ENCODE measurements at regions not wholly inside any gene's neighbourhood (a gene's known extent, or its start where the extent isn't known, plus 50 kb on each side); places are given as distances from the start of the nearest gene placed in this dataset.

- no peaks in the 10 kb centered on the region for H3K27me3 ChIP-seq (ENCODE audit: low read depth)
- no peak for TF ChIP-seq CTCF (IDR thresholded peaks at IDR 0.05; ENCODE audit: borderline replicate concordance)
- H3K4me1 ChIP-seq = no peaks in the 10 kb centered on the region
- H3K9me3 ChIP-seq (replicated peaks) = no peaks in the 10 kb centered on the region
- intact Hi-C loops (cut with micrococcal nuclease) = no loop called here
- H3K4me3 ChIP-seq = no peak overlapping the region
- no peaks in the 10 kb centered on the region for H3K36me3 ChIP-seq
- DNase-seq = no peak
- no peak overlapping the region for H3K27ac ChIP-seq (replicated peaks)
Measured at GRCh38 chr14:80108430-80108829, 102.9 kb downstream of the DIO2 start.

- Histone ChIP-seq H3K27ac (replicated peaks) (no peak overlapping the region), H3K36me3 (no peaks in the 10 kb centered on the region), H3K9me3 (replicated peaks) (no peaks in the 10 kb centered on the region), H3K4me3 (no peak overlapping the region), H3K4me1 (no peaks in the 10 kb centered on the region), H3K27me3 (ENCODE audit: low read depth) (no peaks in the 10 kb centered on the region)
- intact Hi-C loops (cut with micrococcal nuclease) = no loop called here
- DNase-seq = no peak
- no peak for TF ChIP-seq CTCF (IDR thresholded peaks at IDR 0.05; ENCODE audit: borderline replicate concordance)
Measured at GRCh38 chr14:80105488-80105994, 105.8 kb downstream of the DIO2 start.

GRCh38 chr14:80101835-80102234, 109.5 kb downstream of the DIO2 start:
- TF ChIP-seq CTCF (IDR thresholded peaks at IDR 0.05; ENCODE audit: borderline replicate concordance) = no peak
- Histone ChIP-seq H3K9me3 (replicated peaks) (no peaks in the 10 kb centered on the region), H3K4me1 (no peaks in the 10 kb centered on the region), H3K27me3 (ENCODE audit: low read depth) (no peaks in the 10 kb centered on the region), H3K27ac (replicated peaks) (no peak overlapping the region), H3K4me3 (no peak overlapping the region), H3K36me3 (no peaks in the 10 kb centered on the region)
- DNase-seq = no peak
- intact Hi-C loops (cut with micrococcal nuclease) = no loop called here

GRCh38 chr14:80100681-80101080, 110.6 kb downstream of the DIO2 start:
- Histone ChIP-seq H3K36me3 (no peaks in the 10 kb centered on the region), H3K27me3 (ENCODE audit: low read depth) (no peaks in the 10 kb centered on the region), H3K27ac (replicated peaks) (no peak overlapping the region), H3K4me3 (no peak overlapping the region), H3K4me1 (no peaks in the 10 kb centered on the region), H3K9me3 (replicated peaks) (peaks cover 7% of the 10 kb centered on the region)
- no peak for DNase-seq
- no peak for TF ChIP-seq CTCF (IDR thresholded peaks at IDR 0.05; ENCODE audit: borderline replicate concordance)
- intact Hi-C loops (cut with micrococcal nuclease) = no loop called here

- no peaks in the 10 kb centered on the region for H3K27me3 ChIP-seq (ENCODE audit: low read depth)
- intact Hi-C loops (cut with micrococcal nuclease) = no loop called here
- H3K36me3 ChIP-seq = no peaks in the 10 kb centered on the region
- H3K4me1 ChIP-seq = no peaks in the 10 kb centered on the region
- H3K27ac ChIP-seq (replicated peaks) = no peak overlapping the region
- peaks cover 13% of the 10 kb centered on the region for H3K9me3 ChIP-seq (replicated peaks)
- TF ChIP-seq CTCF (IDR thresholded peaks at IDR 0.05; ENCODE audit: borderline replicate concordance) = no peak
- DNase-seq = no peak
- H3K4me3 ChIP-seq = no peak overlapping the region
Measured at GRCh38 chr14:80095623-80096022, 115.7 kb downstream of the DIO2 start.

- no peak overlapping the region for H3K4me3 ChIP-seq
- intact Hi-C loops (cut with micrococcal nuclease) = no loop called here
- H3K36me3 ChIP-seq = no peaks in the 10 kb centered on the region
- no peaks in the 10 kb centered on the region for H3K27me3 ChIP-seq (ENCODE audit: low read depth)
- no peak for TF ChIP-seq CTCF (IDR thresholded peaks at IDR 0.05; ENCODE audit: borderline replicate concordance)
- no peaks in the 10 kb centered on the region for H3K4me1 ChIP-seq
- no peak for DNase-seq
- H3K27ac ChIP-seq (replicated peaks) = no peak overlapping the region
- H3K9me3 ChIP-seq (replicated peaks) = no peaks in the 10 kb centered on the region
Measured at GRCh38 chr14:80087411-80087810, 123.9 kb downstream of the DIO2 start.
